Liver (tissue), 7 donors: ENCODE measurements at regions not wholly inside any gene's neighbourhood (a gene's known extent, or its start where the extent isn't known, plus 50 kb on each side); places are given as distances from the start of the nearest gene placed in this dataset.

ENCODE experiments used
- DNase-seq: peaks from one replicate; pipeline ENCODE4 v3.0.0-alpha.2; 2017; ENCODE audit warnings: low spot score
- H3K27ac ChIP-seq, 2 donors: one replicate each; pipeline ENCODE4 v1.7.0; 2013; ENCODE audit warnings: inconsistent platforms in 2 of 2, low read length in 2 of 2, control low read depth in 1 of 2, low read depth in 1 of 2, mild to moderate bottlenecking in 1 of 2
- H3K27me3 ChIP-seq, 4 donors: one replicate each; pipeline versions ENCODE4 v1.6.1 to v1.7.0; 2013; ENCODE audit warnings: low read length in 3 of 4, inconsistent platforms in 1 of 4, mild to moderate bottlenecking in 1 of 4, moderate library complexity in 1 of 4; ENCODE audit not compliant: control insufficient read depth in 4 of 4, insufficient read depth in 4 of 4
- H3K36me3 ChIP-seq, 4 donors: one replicate each; pipeline versions ENCODE4 v1.6.1 to v1.7.0; 2013; ENCODE audit warnings: low read length in 3 of 4, mild to moderate bottlenecking in 3 of 4, low read depth in 1 of 4, moderate library complexity in 1 of 4; ENCODE audit not compliant: control insufficient read depth in 4 of 4, insufficient read depth in 3 of 4
- H3K4me1 ChIP-seq, 4 donors: one replicate each; pipeline versions ENCODE4 v1.6.1 to v1.7.0; 2013; ENCODE audit warnings: low read length in 3 of 4, mild to moderate bottlenecking in 3 of 4, moderate library complexity in 1 of 4; ENCODE audit not compliant: control insufficient read depth in 4 of 4, insufficient read depth in 4 of 4
- H3K4me3 ChIP-seq, 3 donors: one replicate each; pipeline versions ENCODE4 v1.6.1 to v1.7.0; 2013; ENCODE audit warnings: low read length in 3 of 3, control low read depth in 1 of 3, low read depth in 1 of 3, mild to moderate bottlenecking in 1 of 3
- H3K9ac ChIP-seq, 2 donors: one replicate each; pipeline ENCODE4 v1.7.0; 2013; ENCODE audit warnings: low read length in 2 of 2, mild to moderate bottlenecking in 2 of 2, moderate library complexity in 2 of 2, control low read depth in 1 of 2, low read depth in 1 of 2
- H3K9me3 ChIP-seq, 4 donors: one replicate each; pipeline versions ENCODE4 v1.6.1 to v1.7.0; 2013; ENCODE audit warnings: low read length in 3 of 4; ENCODE audit not compliant: control insufficient read depth in 4 of 4
- FOXA1 ChIP-seq: IDR thresholded peaks from 2 replicates; pipeline ENCODE4 v1.6.1; 2016; ENCODE audit warnings: antibody characterized with exemption
- GABPA ChIP-seq, 2 donors: IDR thresholded peaks in 1 of 2; conservative IDR thresholded peaks in 1 of 2; 2 replicates each; pipeline ENCODE4 v1.6.1; 2016; ENCODE audit warnings: antibody characterized with exemption in 2 of 2, mild to moderate bottlenecking in 1 of 2, moderate library complexity in 1 of 2
- HNF4A ChIP-seq, 2 donors: conservative IDR thresholded peaks; 2 replicates each; pipeline ENCODE4 v1.6.1; 2016; ENCODE audit warnings: antibody characterized with exemption in 2 of 2, mild to moderate bottlenecking in 2 of 2
- JUND ChIP-seq, 2 donors: IDR thresholded peaks; 2 replicates each; pipeline ENCODE4 v1.6.1; 2016; ENCODE audit warnings: antibody characterized with exemption in 2 of 2
- NR2F2 ChIP-seq: IDR thresholded peaks from 2 replicates; pipeline ENCODE4 v1.6.1; 2016; ENCODE audit warnings: antibody characterized with exemption
- RXRA ChIP-seq, 2 donors: IDR thresholded peaks; 2 replicates each; pipeline ENCODE4 v1.6.1; 2017 to 2018; ENCODE audit warnings: antibody characterized with exemption in 2 of 2, mild to moderate bottlenecking in 1 of 2
- SP1 ChIP-seq: IDR thresholded peaks from 2 replicates; pipeline ENCODE4 v1.6.1; 2018; ENCODE audit warnings: antibody characterized with exemption, mild to moderate bottlenecking
- YY1 ChIP-seq: IDR thresholded peaks from 2 replicates; pipeline ENCODE4 v1.6.1; 2016; ENCODE audit warnings: antibody characterized with exemption, mild to moderate bottlenecking
- WGBS: extraction: QIAGEN DNeasy Blood & Tissue Kit; methylation state at CpG from one replicate; pipeline ENCODE4 v1.1.7; 2013; 5-methylcytosine and 5-hydroxymethylcytosine counted together
- TF ChIP-seq, protein P1 (sequence below): IDR thresholded peaks from 2 replicates; pipeline ENCODE4 v1.6.1; 2016; ENCODE audit warnings: antibody characterized with exemption
- TF ChIP-seq, protein P2 (sequence below): IDR thresholded peaks from 2 replicates; pipeline ENCODE4 v1.6.1; 2016; ENCODE audit warnings: antibody characterized with exemption
- TF ChIP-seq, protein P3 (sequence below): IDR thresholded peaks from 2 replicates; pipeline ENCODE4 v1.6.1; 2016; ENCODE audit warnings: antibody characterized with exemption
- donor health status: healthy.
- donor health status: healthy.
- donor health status: healthy.
- donor health status: healthy.

DNA sequence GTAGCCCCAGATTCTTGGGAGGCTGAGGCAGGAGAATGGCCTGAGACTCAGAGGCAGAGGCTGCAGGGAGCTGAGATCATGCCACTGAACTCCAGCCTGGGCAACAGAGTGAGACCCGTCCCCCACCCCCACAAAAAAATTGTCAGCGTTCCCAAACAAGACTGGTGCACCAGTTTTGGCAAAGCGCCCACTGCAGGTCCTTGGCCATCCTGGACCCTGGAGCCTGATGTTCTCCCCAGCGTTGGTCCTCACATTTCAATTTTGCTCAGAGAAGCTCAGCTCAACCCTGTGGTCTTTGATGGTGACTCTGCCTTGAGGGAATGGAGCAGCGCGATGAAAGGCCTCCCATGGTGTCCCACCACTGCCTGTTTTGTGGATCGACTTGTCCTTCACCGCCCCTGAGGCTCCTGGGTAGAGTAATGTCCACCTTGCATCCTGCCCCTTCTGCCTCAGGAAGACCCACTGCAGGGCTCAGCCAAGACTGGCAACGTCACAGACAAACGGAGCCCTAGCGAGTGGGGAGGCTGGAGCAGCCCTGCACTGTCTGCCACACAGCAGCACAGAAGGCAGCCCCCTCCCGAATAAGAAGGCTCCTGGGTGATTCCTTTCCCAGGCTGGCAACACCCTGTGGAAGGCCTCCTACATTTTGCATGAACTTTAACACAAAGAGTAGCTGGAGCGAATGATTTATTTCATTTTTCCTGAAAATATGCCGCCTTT lies 410.9 kb downstream of the TCERG1L start:
- WGBS = 83% methylated on average over 14 of the region's 14 CpGs
- H3K4me3 ChIP-seq = no peak overlapping the region
- H3K9ac ChIP-seq = no peak overlapping the region
- no peaks in the 10 kb centered on the region for H3K4me1 ChIP-seq
- TF ChIP-seq, protein P1, sequence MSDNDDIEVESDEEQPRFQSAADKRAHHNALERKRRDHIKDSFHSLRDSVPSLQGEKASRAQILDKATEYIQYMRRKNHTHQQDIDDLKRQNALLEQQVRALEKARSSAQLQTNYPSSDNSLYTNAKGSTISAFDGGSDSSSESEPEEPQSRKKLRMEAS = no peak
- H3K27ac ChIP-seq = no peak overlapping the region
- H3K36me3 ChIP-seq = no peaks in the 10 kb centered on the region
- H3K9me3 ChIP-seq = no peaks in the 10 kb centered on the region
- DNase-seq = no peak
- no peaks in the 10 kb centered on the region for H3K27me3 ChIP-seq

DNA sequence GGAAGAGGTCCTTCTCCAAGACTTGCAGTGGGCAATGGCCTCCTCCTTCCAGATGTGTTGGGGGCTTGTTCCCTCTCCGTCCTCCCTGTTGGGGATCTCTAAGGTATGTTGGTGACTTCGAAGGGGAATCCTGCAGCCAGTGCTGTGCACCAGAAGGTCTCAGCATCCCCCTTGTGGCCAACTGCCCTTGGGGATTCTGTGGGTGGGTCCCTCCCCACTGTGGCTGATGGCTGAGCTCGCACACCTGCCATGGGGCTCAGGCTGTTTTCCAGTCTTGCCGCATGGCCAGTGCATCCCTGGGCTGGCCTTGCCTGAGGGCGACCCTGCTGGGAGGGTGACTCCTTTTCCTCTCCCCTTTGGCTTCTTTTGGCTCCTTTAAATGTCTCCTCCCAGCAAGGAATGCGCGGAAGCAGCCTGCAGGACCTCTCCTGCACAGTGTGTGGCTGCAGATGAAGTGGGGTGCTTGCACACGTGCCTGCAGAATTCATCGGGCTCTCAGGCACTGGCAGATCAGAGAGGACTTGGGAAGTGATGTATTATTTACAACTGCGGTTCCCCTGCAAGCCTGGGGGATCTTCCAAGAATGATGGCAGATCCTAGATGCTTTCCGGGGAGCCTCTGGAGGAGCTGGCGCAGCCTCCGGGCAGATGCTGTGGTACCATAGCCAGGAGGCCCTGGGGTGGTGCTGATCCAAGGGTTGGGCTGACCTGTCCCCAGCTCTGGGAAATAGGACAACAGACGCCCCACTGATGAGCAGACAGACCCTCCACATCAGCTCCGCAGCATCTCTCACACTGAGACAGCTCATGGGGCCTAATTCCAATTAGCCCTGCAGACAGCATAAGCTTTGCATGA lies 410.0 kb downstream of the TCERG1L start:
- H3K27me3 ChIP-seq = no peaks in the 10 kb centered on the region
- 71% methylated on average over 15 of the region's 15 CpGs for whole genome bisulfite sequencing
- H3K4me3 ChIP-seq = no peak overlapping the region
- H3K9me3 ChIP-seq = no peaks in the 10 kb centered on the region
- no peak for TF ChIP-seq GABPA (IDR thresholded peaks at IDR 0.05 in 1 of 2, conservative IDR thresholded peaks at IDR 0.05 in 1 of 2)
- TF ChIP-seq, protein P1 = no peak
- TF ChIP-seq, protein P2, sequence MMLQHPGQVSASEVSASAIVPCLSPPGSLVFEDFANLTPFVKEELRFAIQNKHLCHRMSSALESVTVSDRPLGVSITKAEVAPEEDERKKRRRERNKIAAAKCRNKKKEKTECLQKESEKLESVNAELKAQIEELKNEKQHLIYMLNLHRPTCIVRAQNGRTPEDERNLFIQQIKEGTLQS = no peak
- TF ChIP-seq RXRA (IDR thresholded peaks at IDR 0.05) = no peak
- TF ChIP-seq JUND (IDR thresholded peaks at IDR 0.05) = no peak
- no peak for TF ChIP-seq FOXA1
- TF ChIP-seq NR2F2 = no peak
- TF ChIP-seq SP1 = no peak
- TF ChIP-seq YY1 = no peak
- no peak for DNase-seq
- no peak overlapping the region for H3K9ac ChIP-seq
- no peaks in the 10 kb centered on the region for H3K36me3 ChIP-seq
- H3K4me1 ChIP-seq = no peaks in the 10 kb centered on the region
- no peak overlapping the region for H3K27ac ChIP-seq

DNA sequence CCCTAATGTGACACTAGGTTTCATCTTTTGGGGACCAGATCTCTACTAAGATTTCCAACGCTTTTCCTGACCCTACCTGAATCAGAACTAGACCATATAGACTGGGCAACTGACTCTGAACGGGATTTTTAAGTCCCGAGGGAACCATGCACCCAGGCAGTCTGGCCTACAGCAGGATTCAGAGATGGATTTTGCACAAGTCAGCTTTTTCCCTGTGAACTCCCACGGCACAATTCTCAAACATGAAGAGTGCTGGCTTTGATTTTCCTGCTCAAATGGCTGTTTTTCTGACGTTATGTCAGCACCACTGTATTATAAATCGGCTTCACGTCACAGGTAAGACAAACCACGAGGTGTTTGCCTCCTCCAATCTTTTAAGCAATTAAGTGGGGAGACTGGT lies 409.1 kb downstream of the TCERG1L start:
- no peak for DNase-seq
- Histone ChIP-seq H3K9ac (no peak overlapping the region), H3K36me3 (no peaks in the 10 kb centered on the region), H3K27me3 (no peaks in the 10 kb centered on the region), H3K27ac (no peak overlapping the region), H3K9me3 (no peaks in the 10 kb centered on the region), H3K4me3 (no peak overlapping the region), H3K4me1 (no peaks in the 10 kb centered on the region)
- 67% methylated on average over 8 of the region's 8 CpGs for WGBS
- TF ChIP-seq SP1 = no peak
- no peak for TF ChIP-seq JUND (IDR thresholded peaks at IDR 0.05)
- TF ChIP-seq, protein P3, sequence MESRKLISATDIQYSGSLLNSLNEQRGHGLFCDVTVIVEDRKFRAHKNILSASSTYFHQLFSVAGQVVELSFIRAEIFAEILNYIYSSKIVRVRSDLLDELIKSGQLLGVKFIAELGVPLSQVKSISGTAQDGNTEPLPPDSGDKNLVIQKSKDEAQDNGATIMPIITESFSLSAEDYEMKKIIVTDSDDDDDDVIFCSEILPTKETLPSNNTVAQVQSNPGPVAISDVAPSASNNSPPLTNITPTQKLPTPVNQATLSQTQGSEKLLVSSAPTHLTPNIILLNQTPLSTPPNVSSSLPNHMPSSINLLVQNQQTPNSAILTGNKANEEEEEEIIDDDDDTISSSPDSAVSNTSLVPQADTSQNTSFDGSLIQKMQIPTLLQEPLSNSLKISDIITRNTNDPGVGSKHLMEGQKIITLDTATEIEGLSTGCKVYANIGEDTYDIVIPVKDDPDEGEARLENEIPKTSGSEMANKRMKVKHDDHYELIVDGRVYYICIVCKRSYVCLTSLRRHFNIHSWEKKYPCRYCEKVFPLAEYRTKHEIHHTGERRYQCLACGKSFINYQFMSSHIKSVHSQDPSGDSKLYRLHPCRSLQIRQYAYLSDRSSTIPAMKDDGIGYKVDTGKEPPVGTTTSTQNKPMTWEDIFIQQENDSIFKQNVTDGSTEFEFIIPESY = no peak
- TF ChIP-seq HNF4A (conservative IDR thresholded peaks at IDR 0.05) = no peak
